OCI-LY7 (cell line): ENCODE measurements at regions not wholly inside any gene's neighbourhood (a gene's known extent, or its start where the extent isn't known, plus 50 kb on each side); places are given as distances from the start of the nearest gene placed in this dataset.
"Not testable (repeated sequence)": the region's sequence is repeated elsewhere in the genome, so short reads cannot be mapped to it uniquely, and the experiment has no call there.

Experiments
- CTCF ChIP-seq: fragments of 200-600 bp; sonication (generic); conservative IDR thresholded peaks from 2 replicates; pipeline ENCODE4 v1.5.1; 2014; ENCODE audit warnings: mild to moderate bottlenecking, antibody characterized with exemption, low read length, moderate library complexity, mixed read lengths
- EZH2phosphoT487 ChIP-seq: fragments of 200-600 bp; sonication (generic); IDR thresholded peaks from 2 replicates; pipeline ENCODE4 v1.6.1; 2018; ENCODE audit warnings: low read depth, borderline replicate concordance, mild to moderate bottlenecking, mixed run types, antibody characterized with exemption, low read length, moderate library complexity, mixed read lengths

DNA sequence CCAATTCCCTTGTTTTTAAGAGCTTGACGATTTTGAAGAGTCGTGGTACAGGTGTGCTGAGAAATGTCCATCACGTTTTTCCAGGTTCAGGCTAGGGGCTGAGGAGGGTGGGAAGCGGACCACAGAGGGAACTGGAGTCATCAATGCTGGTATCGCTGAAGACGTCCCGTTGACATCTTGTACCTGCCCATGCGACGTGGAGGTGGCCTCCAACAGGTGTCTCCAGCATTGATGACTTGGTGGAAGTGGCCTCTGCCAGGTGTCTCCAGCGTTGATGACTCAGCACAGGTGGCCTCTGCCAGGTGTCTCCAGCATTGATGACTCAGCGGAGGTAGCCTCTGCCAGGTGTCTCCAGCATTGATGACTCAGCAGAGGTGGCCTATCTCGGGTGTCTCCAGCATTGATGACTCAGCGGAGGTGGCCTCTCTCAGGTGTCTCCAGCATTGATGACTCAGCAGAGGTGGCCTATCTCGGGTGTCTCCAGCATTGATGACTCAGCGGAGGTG, 86.6 kb downstream of the ASMT start:
- not testable (repeated sequence) for TF ChIP-seq CTCF, EZH2phosphoT487
